SK-N-SH (cell line): ENCODE measurements at regions not wholly inside any gene's neighbourhood (a gene's known extent, or its start where the extent isn't known, plus 50 kb on each side); places are given as distances from the start of the nearest gene placed in this dataset.

Experiments used
- CTCF ChIA-PET: fragments of 300-600, 350-600 bp; formaldehyde crosslinking; extraction: SDS; loops from one replicate; lab custom pipeline; 2021; lab: Yijun Ruan, JAX
- POLR2A ChIA-PET: fragments of 350-600 bp; sonication (Branson Sonifier 250); formaldehyde crosslinking; extraction: SDS; loops from one replicate; lab custom pipeline; 2020; ENCODE audit warnings: antibody characterized with exemption, inconsistent platforms; lab: Yijun Ruan, JAX
- DNase-seq: peaks from one replicate; pipeline ENCODE4 v3.0.0; 2012
- H2AFZ ChIP-seq: fragments of 200-600 bp; sonication (generic); 2 replicates; pipeline ENCODE4 v1.8.1; 2016; ENCODE audit warnings: antibody characterized with exemption, mild to moderate bottlenecking, low read depth
- H3F3A ChIP-seq: fragments of 200-600 bp; sonication (generic); replicated peaks from 2 replicates; pipeline ENCODE3; 2016; ENCODE audit warnings: antibody characterized with exemption, mild to moderate bottlenecking; ENCODE audit not compliant: insufficient read depth
- H3K27ac ChIP-seq, 2 experiments: fragments of 200-500 bp in 1 of 2; fragments of 200-600 bp in 1 of 2; sonication (Bioruptor generic) in 1 of 2; sonication (generic), shearing (Covaris generic) in 1 of 2; 2 replicates each; pipeline versions ENCODE4 v1.5.1 to v1.6.1; 2014 to 2016; ENCODE audit warnings: low read depth in 2 of 2, inconsistent platforms in 1 of 2, low read length in 1 of 2, mild to moderate bottlenecking in 1 of 2, mixed read lengths in 1 of 2
- H3K27me3 ChIP-seq: fragments of 200-600 bp; sonication (generic), shearing (Covaris generic); 2 replicates; pipeline ENCODE4 v1.6.1; 2016; ENCODE audit warnings: mixed run types; ENCODE audit not compliant: insufficient read depth
- H3K36me3 ChIP-seq, 2 experiments: fragments of 200-500 bp in 1 of 2; fragments of 200-600 bp in 1 of 2; sonication (Bioruptor generic) in 1 of 2; sonication (generic) in 1 of 2; replicated peaks in 1 of 2; 2 replicates each; pipeline versions ENCODE3 to v1.5.1; 2014 to 2016; ENCODE audit warnings: low read length in 1 of 2, mild to moderate bottlenecking in 1 of 2; ENCODE audit not compliant: insufficient read depth in 2 of 2, control insufficient read depth in 1 of 2
- H3K4me1 ChIP-seq, 2 experiments: fragments of 200-500 bp in 1 of 2; fragments of 200-600 bp in 1 of 2; sonication (Bioruptor generic) in 1 of 2; sonication (generic), shearing (Covaris generic) in 1 of 2; 2 replicates each; pipeline versions ENCODE4 v1.5.1 to v1.6.1; 2014 to 2016; ENCODE audit warnings: low read depth in 1 of 2, low read length in 1 of 2, mixed run types in 1 of 2; ENCODE audit not compliant: insufficient read depth in 2 of 2, control insufficient read depth in 1 of 2
- H3K4me2 ChIP-seq: fragments of 200-600 bp; sonication (generic), shearing (Covaris generic); 2 replicates; pipeline ENCODE4 v1.6.1; 2017; ENCODE audit warnings: mixed run types
- H3K4me3 ChIP-seq, 2 experiments: fragments of 200-500 bp in 1 of 2; fragments of 200-600 bp in 1 of 2; sonication (Bioruptor generic) in 1 of 2; sonication (generic), shearing (Covaris generic) in 1 of 2; 2 replicates each; pipeline versions ENCODE4 v1.5.1 to v1.8.1; 2014 to 2016; ENCODE audit warnings: low read depth in 2 of 2, inconsistent platforms in 1 of 2, low read length in 1 of 2, mild to moderate bottlenecking in 1 of 2, mixed read lengths in 1 of 2, moderate library complexity in 1 of 2
- H3K79me2 ChIP-seq: fragments of 200-600 bp; sonication (generic); 2 replicates; pipeline ENCODE4 v1.8.1; 2017; ENCODE audit warnings: mild to moderate bottlenecking; ENCODE audit not compliant: insufficient read depth
- H3K9ac ChIP-seq: fragments of 200-600 bp; sonication (generic); 2 replicates; pipeline ENCODE4 v1.6.1; 2017; ENCODE audit warnings: mixed run types
- H3K9me2 ChIP-seq: fragments of 200-600 bp; sonication (generic); 2 replicates; pipeline ENCODE4 v1.6.1; 2017; ENCODE audit warnings: mixed run types
- H3K9me3 ChIP-seq: fragments of 200-600 bp; sonication (generic); 2 replicates; pipeline ENCODE4 v1.6.1; 2017; ENCODE audit warnings: mixed run types, mild to moderate bottlenecking, moderate library complexity
- H4K20me1 ChIP-seq: fragments of 200-600 bp; sonication (generic); 2 replicates; pipeline ENCODE4 v1.6.1; 2017; ENCODE audit warnings: mild to moderate bottlenecking, mixed run types; ENCODE audit not compliant: insufficient read depth
- EP300 ChIP-seq, 2 experiments: IDR thresholded peaks; 2 replicates each; pipeline versions ENCODE4 v1.4.0 to v1.6.1; 2012; ENCODE audit warnings: borderline replicate concordance in 1 of 2, low read depth in 1 of 2, low read length in 1 of 2
- EZH2phosphoT487 ChIP-seq: fragments of 200-600 bp; sonication (generic); IDR thresholded peaks from 2 replicates; pipeline ENCODE4 v1.6.1; 2017; ENCODE audit warnings: low read depth, mixed run types, mild to moderate bottlenecking, antibody characterized with exemption, moderate library complexity, borderline replicate concordance
- FOXJ3 ChIP-seq: sonication (generic); formaldehyde crosslinking; IDR thresholded peaks from 2 replicates; pipeline ENCODE4 v1.5.1; 2020; ENCODE audit warnings: mild to moderate bottlenecking, missing genetic modification reagents
- FOXM1 ChIP-seq: IDR thresholded peaks from 2 replicates; pipeline ENCODE4 v1.4.0; 2012; ENCODE audit warnings: low read depth, mild to moderate bottlenecking
- JUND ChIP-seq: IDR thresholded peaks from 2 replicates; pipeline ENCODE4 v1.4.0; 2012
- MEF2A ChIP-seq: IDR thresholded peaks from 2 replicates; pipeline ENCODE4 v1.4.0; 2012; ENCODE audit warnings: low read depth, borderline replicate concordance
- MXI1 ChIP-seq: IDR thresholded peaks from 2 replicates; pipeline ENCODE4 v1.6.1; 2012; ENCODE audit warnings: mild to moderate bottlenecking, low read depth, low read length, improper control_type of control experiment
- NRF1 ChIP-seq: IDR thresholded peaks from 2 replicates; pipeline ENCODE4 v1.6.1; 2012; ENCODE audit warnings: low read depth, mild to moderate bottlenecking, low read length
- POLR2AphosphoS5 ChIP-seq: IDR thresholded peaks from 2 replicates; pipeline ENCODE4 v1.6.1; 2012; ENCODE audit warnings: low read depth, low read length
- RAD21 ChIP-seq: IDR thresholded peaks from 2 replicates; pipeline ENCODE4 v1.6.1; 2012; ENCODE audit warnings: mild to moderate bottlenecking, low read length
- RXRA ChIP-seq: IDR thresholded peaks from 2 replicates; pipeline ENCODE4 v1.4.0; 2012; ENCODE audit warnings: low read depth, mild to moderate bottlenecking, borderline replicate concordance
- SMC3 ChIP-seq: IDR thresholded peaks from 2 replicates; pipeline ENCODE4 v1.6.1; 2012; ENCODE audit warnings: low read depth, low read length, improper control_type of control experiment
- TCF12 ChIP-seq: IDR thresholded peaks from 2 replicates; pipeline ENCODE4 v1.4.0; 2012
- TEAD4 ChIP-seq: IDR thresholded peaks from 2 replicates; pipeline ENCODE4 v1.4.0; 2012; ENCODE audit warnings: mild to moderate bottlenecking, borderline replicate concordance; ENCODE audit not compliant: insufficient read depth
- WGBS: methylation state at CpG from one replicate; pipeline ENCODE4 v1.1.6; 2017; ENCODE audit warnings: low lambda C conversion rate; 5-methylcytosine and 5-hydroxymethylcytosine counted together
- TF ChIP-seq, protein P1 (sequence below): fragments of 200-600 bp; sonication (generic); IDR thresholded peaks from 2 replicates; pipeline ENCODE4 v1.6.1; 2017; ENCODE audit warnings: antibody characterized with exemption, mild to moderate bottlenecking, moderate library complexity
- TF ChIP-seq, protein P2 (sequence below): IDR thresholded peaks from 2 replicates; pipeline ENCODE4; 2012

DNA sequence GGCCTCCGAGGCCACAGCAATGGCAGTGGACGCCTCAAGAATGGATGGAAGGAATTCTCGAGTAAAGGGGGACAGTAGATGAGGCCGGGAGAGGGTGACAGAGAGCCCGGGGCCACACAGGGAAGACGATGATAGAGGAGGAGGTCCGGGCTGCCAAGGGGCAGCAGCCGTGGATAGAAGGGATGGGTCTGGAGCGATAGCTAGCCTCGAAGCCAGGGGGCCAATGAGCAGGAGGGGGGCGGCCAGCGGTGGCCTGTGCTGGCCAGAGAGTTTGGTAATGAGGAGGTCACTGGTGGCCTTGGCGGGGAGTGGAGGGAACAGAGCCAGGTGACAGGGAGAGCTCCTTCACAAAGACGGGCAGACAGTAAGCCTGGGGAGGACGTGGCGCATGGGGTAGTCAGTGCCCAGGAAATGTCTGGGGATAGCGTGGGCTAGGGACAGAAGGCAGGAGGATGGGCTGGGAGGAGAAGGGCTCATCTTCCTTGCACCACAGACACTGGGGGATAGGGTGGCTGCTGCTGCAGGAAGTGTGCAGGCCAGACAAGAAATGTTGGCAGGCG, 87.8 kb upstream of the ASB18 start:
- no peaks in the 10 kb centered on the region for H3K36me3 ChIP-seq
- no peak overlapping the region for H3K4me2 ChIP-seq
- POLR2A ChIA-PET, result no interaction called here
- H2AFZ ChIP-seq, result no peak overlapping the region
- no peaks in the 10 kb centered on the region for H3K79me2 ChIP-seq
- no peaks in the 10 kb centered on the region for H4K20me1 ChIP-seq
- H3K27ac ChIP-seq, result no peak overlapping the region
- no peak overlapping the region for H3K9ac ChIP-seq
- H3F3A ChIP-seq, result no peaks in the 10 kb centered on the region
- 37% methylated on average over 18 of the region's 18 CpGs for WGBS
- H3K27me3 ChIP-seq, result no peaks in the 10 kb centered on the region
- TF ChIP-seq TEAD4 (no peak), EP300 (IDR thresholded peaks at IDR 0.05; ENCODE audit: borderline replicate concordance in 1 of 2, low read depth in 1 of 2, low read length in 1 of 2) (no peak)
- H3K4me3 ChIP-seq, result no peak overlapping the region
- CTCF ChIA-PET, result interaction anchor here (0.5 to 4.1 kb wide), 10 partner anchors 8 to 1068 kb away, joined by 3 to 84 read pairs (median 6); no protein-coding TSS in a partner anchor
- no peaks in the 10 kb centered on the region for H3K4me1 ChIP-seq
- no peak for DNase-seq
- H3K9me3 ChIP-seq, result no peaks in the 10 kb centered on the region
- no peaks in the 10 kb centered on the region for H3K9me2 ChIP-seq

DNA sequence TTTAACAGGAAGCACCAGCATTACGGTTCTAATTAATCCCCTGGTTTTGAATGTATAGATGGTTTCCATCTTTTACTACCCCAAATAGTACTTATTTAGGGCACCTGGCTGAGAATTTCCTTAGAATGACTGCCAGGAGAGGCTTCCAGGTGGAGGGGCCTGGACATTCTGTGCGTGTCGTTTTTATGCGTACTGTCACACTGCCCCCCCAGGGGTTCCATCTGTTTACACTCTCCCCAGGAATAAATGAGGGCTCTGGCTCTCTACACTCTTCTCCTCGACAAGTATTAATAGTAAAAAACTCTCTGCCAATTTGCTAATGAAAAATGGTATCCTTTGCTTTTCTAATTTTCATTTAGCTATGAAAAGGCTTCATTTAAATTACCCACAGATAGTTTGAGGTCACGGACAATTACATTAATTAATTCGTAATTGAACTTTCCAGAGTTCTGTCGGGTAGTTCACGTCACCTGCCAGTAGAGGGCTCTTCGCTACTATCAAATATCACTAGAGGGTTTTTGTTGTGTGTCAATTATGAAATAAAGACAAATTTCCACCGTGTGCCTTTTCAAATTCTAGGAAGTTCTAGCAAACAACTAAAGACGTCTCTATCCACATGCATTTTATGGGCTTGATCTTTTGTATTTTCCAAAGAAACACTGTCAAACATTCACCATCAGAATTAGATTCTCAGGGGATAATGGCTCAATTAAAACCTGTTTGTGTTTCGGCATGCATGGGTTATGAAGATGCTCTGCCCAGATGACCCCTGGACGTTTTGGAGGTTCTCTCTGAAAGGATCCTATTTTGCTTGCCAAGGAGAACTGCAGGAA, 88.8 kb upstream of the ASB18 start:
- peak; percentile 67 for TF ChIP-seq SMC3
- no peak for TF ChIP-seq TEAD4
- no peak for TF ChIP-seq TCF12
- TF ChIP-seq POLR2AphosphoS5, result no peak
- peak; percentile 78 for TF ChIP-seq RAD21
- TF ChIP-seq, protein P1, sequence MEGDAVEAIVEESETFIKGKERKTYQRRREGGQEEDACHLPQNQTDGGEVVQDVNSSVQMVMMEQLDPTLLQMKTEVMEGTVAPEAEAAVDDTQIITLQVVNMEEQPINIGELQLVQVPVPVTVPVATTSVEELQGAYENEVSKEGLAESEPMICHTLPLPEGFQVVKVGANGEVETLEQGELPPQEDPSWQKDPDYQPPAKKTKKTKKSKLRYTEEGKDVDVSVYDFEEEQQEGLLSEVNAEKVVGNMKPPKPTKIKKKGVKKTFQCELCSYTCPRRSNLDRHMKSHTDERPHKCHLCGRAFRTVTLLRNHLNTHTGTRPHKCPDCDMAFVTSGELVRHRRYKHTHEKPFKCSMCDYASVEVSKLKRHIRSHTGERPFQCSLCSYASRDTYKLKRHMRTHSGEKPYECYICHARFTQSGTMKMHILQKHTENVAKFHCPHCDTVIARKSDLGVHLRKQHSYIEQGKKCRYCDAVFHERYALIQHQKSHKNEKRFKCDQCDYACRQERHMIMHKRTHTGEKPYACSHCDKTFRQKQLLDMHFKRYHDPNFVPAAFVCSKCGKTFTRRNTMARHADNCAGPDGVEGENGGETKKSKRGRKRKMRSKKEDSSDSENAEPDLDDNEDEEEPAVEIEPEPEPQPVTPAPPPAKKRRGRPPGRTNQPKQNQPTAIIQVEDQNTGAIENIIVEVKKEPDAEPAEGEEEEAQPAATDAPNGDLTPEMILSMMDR, result peak; percentile 95
- 0 out of 2 replicates have a peak, but pooled peaks have one; percentile 3 for TF ChIP-seq NRF1
- Histone ChIP-seq H3K9me3 (no peaks in the 10 kb centered on the region), H2AFZ (no peak overlapping the region), H3K27me3 (no peaks in the 10 kb centered on the region), H3K36me3 (no peaks in the 10 kb centered on the region), H3K4me2 (no peak overlapping the region), H3K27ac (no peak overlapping the region), H3F3A (no peaks in the 10 kb centered on the region), H3K79me2 (no peaks in the 10 kb centered on the region), H3K9ac (no peak overlapping the region), H3K9me2 (no peaks in the 10 kb centered on the region), H3K4me3 (peak overlapping the region in 1 of 2 experiments; percentile 14; a peak in 1 of 4 replicates), H4K20me1 (no peaks in the 10 kb centered on the region), H3K4me1 (no peaks in the 10 kb centered on the region)
- DNase-seq, result peak; percentile 58
- POLR2A ChIA-PET, result no interaction called here
- CTCF ChIA-PET, result interaction anchor here (0.6 to 4.1 kb wide), 35 partner anchors 9 to 733 kb away, joined by 3 to 84 read pairs (median 4); partner anchors contain the start of gene COPS8
- 6% methylated on average over 14 of the region's 14 CpGs for WGBS

DNA sequence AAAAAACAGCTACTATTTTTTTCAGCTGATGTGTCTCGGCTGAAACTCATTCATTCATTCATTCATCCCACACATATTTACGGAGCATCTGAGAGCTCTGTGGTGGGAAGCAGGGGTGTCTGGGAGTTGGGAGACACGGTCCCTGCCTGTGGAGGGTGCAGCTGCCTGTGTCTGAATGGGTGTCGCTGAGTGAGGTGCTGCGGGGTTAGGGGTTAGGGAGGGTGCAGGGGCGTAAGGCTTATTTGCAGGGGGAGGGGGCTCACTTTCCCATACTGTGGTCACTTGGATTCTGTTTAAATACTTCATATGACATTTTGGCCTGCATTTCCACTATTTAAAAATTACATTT, 89.4 kb upstream of the ASB18 start:
- H3K27ac ChIP-seq, result no peak overlapping the region
- ChIA-PET CTCF (interaction anchor here (0.7 to 4.1 kb wide), 27 partner anchors 8 to 733 kb away, joined by 3 to 84 read pairs (median 4); partner anchors contain the start of gene COPS8), POLR2A (no interaction called here)
- no peaks in the 10 kb centered on the region for H3K36me3 ChIP-seq
- no peak overlapping the region for H3K4me2 ChIP-seq
- no peak overlapping the region for H2AFZ ChIP-seq
- no peak for DNase-seq
- TF ChIP-seq, protein P2, sequence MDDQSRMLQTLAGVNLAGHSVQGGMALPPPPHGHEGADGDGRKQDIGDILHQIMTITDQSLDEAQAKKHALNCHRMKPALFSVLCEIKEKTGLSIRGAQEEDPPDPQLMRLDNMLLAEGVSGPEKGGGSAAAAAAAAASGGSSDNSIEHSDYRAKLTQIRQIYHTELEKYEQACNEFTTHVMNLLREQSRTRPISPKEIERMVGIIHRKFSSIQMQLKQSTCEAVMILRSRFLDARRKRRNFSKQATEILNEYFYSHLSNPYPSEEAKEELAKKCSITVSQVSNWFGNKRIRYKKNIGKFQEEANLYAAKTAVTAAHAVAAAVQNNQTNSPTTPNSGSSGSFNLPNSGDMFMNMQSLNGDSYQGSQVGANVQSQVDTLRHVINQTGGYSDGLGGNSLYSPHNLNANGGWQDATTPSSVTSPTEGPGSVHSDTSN, result no peak
- no peak for TF ChIP-seq RXRA
- TF ChIP-seq TCF12, result no peak
- TF ChIP-seq POLR2AphosphoS5, result no peak
- no peak for TF ChIP-seq JUND
- no peak for TF ChIP-seq FOXM1
- no peak for TF ChIP-seq EZH2phosphoT487
- no peak for TF ChIP-seq MEF2A
- no peak for TF ChIP-seq FOXJ3 (CRISPR knock-in tag)
- TF ChIP-seq NRF1, result no peak
- TF ChIP-seq MXI1, result no peak
- no peaks in the 10 kb centered on the region for H3K27me3 ChIP-seq
- no peak overlapping the region for H3K4me3 ChIP-seq
- no peaks in the 10 kb centered on the region for H3K9me2 ChIP-seq
- no peak overlapping the region for H3K9ac ChIP-seq
- no peaks in the 10 kb centered on the region for H4K20me1 ChIP-seq
- H3K9me3 ChIP-seq, result no peaks in the 10 kb centered on the region
- H3K79me2 ChIP-seq, result no peaks in the 10 kb centered on the region
- H3F3A ChIP-seq, result no peaks in the 10 kb centered on the region
- H3K4me1 ChIP-seq, result no peaks in the 10 kb centered on the region
- WGBS, result 56% methylated on average over 6 of the region's 6 CpGs
